RWPE1 (cell line): ENCODE measurements at regions not wholly inside any gene's neighbourhood (a gene's known extent, or its start where the extent isn't known, plus 50 kb on each side); places are given as distances from the start of the nearest gene placed in this dataset.
A peak's percentile ranks its signal among the peaks of the same experiment; 100 is the strongest.

ENCODE experiments used
- CTCF ChIA-PET: fragments of 350-600 bp; sonication (Branson Sonifier 250); formaldehyde crosslinking; extraction: SDS; loops from one replicate; lab custom pipeline; 2021; lab: Yijun Ruan, JAX
- POLR2A ChIA-PET: fragments of 400-600 bp; formaldehyde crosslinking; extraction: SDS; loops from one replicate; lab custom pipeline; 2020; ENCODE audit warnings: antibody characterized with exemption; ENCODE audit not compliant: low non-redundant PET; lab: Yijun Ruan, JAX
- DNase-seq: peaks from one replicate; pipeline ENCODE4 v3.0.0; 2012; ENCODE audit warnings: low spot score
- H3K27ac ChIP-seq: fragments of 450-650 bp; 2 replicates; pipeline ENCODE4 v1.5.1; 2017
- TF ChIP-seq, protein P1 (sequence below): fragments of 450-650 bp; conservative IDR thresholded peaks from 2 replicates; pipeline ENCODE4 v1.5.1; 2017; ENCODE audit warnings: low read depth, mild to moderate bottlenecking

DNA sequence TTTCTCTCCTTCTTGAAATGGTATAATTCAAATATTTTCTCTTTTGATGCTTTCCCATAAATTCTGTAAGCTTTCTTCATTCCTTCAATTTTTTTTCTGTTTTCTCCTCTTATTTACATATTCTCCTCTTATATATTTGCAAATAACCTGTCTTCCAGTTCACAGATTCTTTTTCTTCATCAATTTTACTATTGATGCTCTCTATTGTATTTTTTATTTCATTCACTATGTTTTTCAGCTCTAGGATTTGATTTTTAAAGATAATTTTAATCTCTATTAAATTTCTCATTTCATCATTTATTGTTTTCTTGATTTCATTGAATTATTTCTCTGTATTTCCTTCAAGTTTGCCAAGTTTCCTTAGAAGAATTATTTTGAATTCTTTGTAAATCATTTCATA, 54.0 kb upstream of the PRPS1L1 start:
- H3K27ac ChIP-seq = no peak overlapping the region
- no peak for DNase-seq
- CTCF ChIA-PET = no interaction called here
- POLR2A ChIA-PET = no interaction called here
- TF ChIP-seq, protein P1, sequence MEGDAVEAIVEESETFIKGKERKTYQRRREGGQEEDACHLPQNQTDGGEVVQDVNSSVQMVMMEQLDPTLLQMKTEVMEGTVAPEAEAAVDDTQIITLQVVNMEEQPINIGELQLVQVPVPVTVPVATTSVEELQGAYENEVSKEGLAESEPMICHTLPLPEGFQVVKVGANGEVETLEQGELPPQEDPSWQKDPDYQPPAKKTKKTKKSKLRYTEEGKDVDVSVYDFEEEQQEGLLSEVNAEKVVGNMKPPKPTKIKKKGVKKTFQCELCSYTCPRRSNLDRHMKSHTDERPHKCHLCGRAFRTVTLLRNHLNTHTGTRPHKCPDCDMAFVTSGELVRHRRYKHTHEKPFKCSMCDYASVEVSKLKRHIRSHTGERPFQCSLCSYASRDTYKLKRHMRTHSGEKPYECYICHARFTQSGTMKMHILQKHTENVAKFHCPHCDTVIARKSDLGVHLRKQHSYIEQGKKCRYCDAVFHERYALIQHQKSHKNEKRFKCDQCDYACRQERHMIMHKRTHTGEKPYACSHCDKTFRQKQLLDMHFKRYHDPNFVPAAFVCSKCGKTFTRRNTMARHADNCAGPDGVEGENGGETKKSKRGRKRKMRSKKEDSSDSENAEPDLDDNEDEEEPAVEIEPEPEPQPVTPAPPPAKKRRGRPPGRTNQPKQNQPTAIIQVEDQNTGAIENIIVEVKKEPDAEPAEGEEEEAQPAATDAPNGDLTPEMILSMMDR = no peak

GRCh38 chr7:18082169-18082568, 54.5 kb upstream of the PRPS1L1 start:
- no peak for DNase-seq
- TF ChIP-seq, protein P1 = no peak
- POLR2A ChIA-PET = no interaction called here
- CTCF ChIA-PET = interaction anchor here (0.6 kb wide), 1 partner anchor 451 kb away, joined by 4 read pairs; no protein-coding TSS in a partner anchor
- H3K27ac ChIP-seq = no peak overlapping the region

- DNase-seq = peak; percentile 30
- ChIA-PET POLR2A (no interaction called here), CTCF (interaction anchor here (0.5 to 0.7 kb wide), 3 partner anchors 18 to 1676 kb away, joined by 3 to 4 read pairs (median 3); no protein-coding TSS in a partner anchor)
- H3K27ac ChIP-seq = peak overlapping the region; percentile 36
- TF ChIP-seq, protein P1 = peak; percentile 64
Observed at GRCh38 chr7:18086165-18087025, 58.7 kb upstream of the PRPS1L1 start.

DNA sequence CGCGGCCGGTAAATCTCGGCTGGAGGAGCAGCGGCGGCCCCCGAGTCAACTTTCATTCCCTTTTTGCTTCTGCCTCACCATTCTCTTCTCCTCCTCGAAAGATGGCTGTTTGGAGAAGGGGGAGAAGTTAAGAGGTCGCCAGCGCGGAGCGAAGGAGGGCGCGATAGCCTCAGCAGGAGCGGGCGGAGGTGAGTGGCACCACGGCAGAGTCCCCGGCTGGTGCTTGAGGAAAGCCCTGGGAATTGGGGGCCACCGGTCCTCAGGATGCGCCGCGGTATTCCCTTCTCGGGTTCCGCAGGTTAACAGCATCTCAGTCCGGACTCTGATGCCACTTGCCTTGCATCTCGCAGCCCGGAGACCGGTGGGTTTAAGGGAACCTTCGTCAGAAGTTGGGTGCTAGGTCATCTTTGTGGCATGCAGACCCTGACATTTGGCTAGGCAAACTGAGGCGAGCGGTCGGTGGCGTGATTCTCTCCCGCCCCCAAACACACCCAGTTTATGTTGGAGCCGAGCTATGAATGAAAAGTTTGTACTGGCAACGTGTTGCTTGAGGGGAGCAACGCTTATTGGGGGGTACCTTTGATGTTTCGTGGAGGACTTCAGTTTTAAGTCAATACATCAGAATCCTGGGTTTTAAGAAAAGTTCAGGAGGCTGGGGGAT, 59.5 kb upstream of the PRPS1L1 start:
- H3K27ac ChIP-seq = peak overlapping the region; percentile 36
- ChIA-PET CTCF (no interaction called here), POLR2A (no interaction called here)
- DNase-seq = no peak
- TF ChIP-seq, protein P1 = no peak

DNA sequence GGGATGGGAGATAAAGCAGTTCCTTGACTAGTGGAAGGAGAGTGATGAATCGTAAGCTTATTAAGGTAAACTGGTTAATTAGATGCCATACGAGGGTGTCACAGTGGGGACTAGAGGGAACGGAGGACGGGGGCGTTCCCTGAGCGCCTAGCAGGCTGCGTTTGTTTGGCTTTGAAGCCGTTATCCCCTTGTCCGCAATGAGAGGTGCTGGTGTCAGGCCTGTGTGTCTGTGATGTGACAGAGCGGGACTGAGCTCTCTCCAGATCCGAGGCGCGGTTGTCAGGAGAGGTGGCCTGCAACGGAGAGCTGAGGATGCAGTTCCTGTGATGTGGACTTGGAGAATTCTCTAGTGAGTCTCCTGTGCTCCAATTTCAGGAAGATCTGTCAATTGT, 60.0 kb upstream of the PRPS1L1 start:
- no peak for DNase-seq

DNA sequence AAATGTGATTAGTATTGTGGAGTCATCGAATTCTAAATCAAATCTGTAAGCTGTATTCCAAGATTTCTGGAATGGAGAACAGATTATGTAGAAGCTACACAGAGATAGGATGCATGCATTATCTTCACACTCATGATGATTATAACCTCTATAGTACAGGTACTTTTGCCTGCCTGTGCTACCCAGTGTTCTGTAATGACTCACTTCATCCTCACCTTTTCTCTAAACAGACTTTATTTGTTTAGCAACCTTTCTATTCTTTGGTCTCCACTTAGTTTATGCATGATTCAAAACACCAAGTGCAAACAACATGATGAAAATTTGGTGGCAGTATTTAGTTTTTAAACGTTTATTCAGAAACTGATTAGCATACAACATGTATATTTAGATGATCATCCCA, 68.4 kb upstream of the PRPS1L1 start:
- H3K27ac ChIP-seq = no peak overlapping the region
- ChIA-PET POLR2A (no interaction called here), CTCF (no interaction called here)
- DNase-seq = no peak
- TF ChIP-seq, protein P1 = no peak

More for the DNA sequence above, 60.0 kb upstream of the PRPS1L1 start:
- POLR2A ChIA-PET = no interaction called here
- CTCF ChIA-PET = no interaction called here
- H3K27ac ChIP-seq = no peak overlapping the region
- TF ChIP-seq, protein P1 = no peak
